ENCODE measurements at regions not wholly inside any gene's neighbourhood (a gene's known extent, or its start where the extent isn't known, plus 50 kb on each side); places are given as distances from the start of the nearest gene placed in this dataset.
"Not testable (repeated sequence)": the region's sequence is repeated elsewhere in the genome, so short reads cannot be mapped to it uniquely, and the experiment has no call there.

- not testable (repeated sequence) for TF ChIP-seq CTCF (IDR thresholded peaks at IDR 0.05); HOXA7 (CRISPR knock-in tag; IDR thresholded peaks at IDR 0.05)
These were observed 737.8 kb upstream of the TPTE start for GRCh38 chr21:9783587-9783986.
